IMR-90 (cell line): ENCODE measurements at regions not wholly inside any gene's neighbourhood (a gene's known extent, or its start where the extent isn't known, plus 50 kb on each side); places are given as distances from the start of the nearest gene placed in this dataset.

ENCODE experiments used
- ATAC-seq: fragments of 200-7000 bp; cut with Tn5 transposase; 2 replicates; pipeline ENCODE4 v1.9.1; 2020; ENCODE audit warnings: low read depth, mild to moderate bottlenecking, moderate library complexity
- BruUV-seq: library from RNA; stranded (reverse); fragments of 400-500 nt; replicated peaks from 2 replicates; lab custom pipeline; 2021; lab: Mats Ljungman, UMichigan
- CTCF ChIA-PET: fragments of 300-600 bp; formaldehyde crosslinking; extraction: SDS; loops from one replicate; lab custom pipeline; 2021; ENCODE audit warnings: antibody characterized with exemption; lab: Yijun Ruan, JAX
- POLR2A ChIA-PET: fragments of 300-600 bp; sonication (Branson Sonifier 250); formaldehyde crosslinking; loops from one replicate; lab custom pipeline; 2022; ENCODE audit warnings: antibody characterized with exemption; ENCODE audit not compliant: unreplicated experiment; lab: Charles Lee
- DNase-seq: peaks from one replicate; pipeline ENCODE4 v3.0.0; 2013
- H2AFZ ChIP-seq: replicated peaks from 2 replicates; pipeline ENCODE3; 2013; ENCODE audit warnings: low read length, mild to moderate bottlenecking; ENCODE audit not compliant: poor library complexity
- H2AK5ac ChIP-seq: 2 replicates; pipeline ENCODE4 v1.6.1; 2013; ENCODE audit warnings: low read depth, low read length, inconsistent platforms
- H2AK9ac ChIP-seq: replicated peaks from 2 replicates; pipeline ENCODE3; 2013; ENCODE audit warnings: mild to moderate bottlenecking, low read depth, low read length, moderate library complexity; ENCODE audit not compliant: poor library complexity
- H2BK120ac ChIP-seq: 2 replicates; pipeline ENCODE4 v1.6.1; 2013; ENCODE audit warnings: low read depth, low read length, inconsistent platforms
- H2BK15ac ChIP-seq: 3 replicates; pipeline ENCODE4 v1.6.1; 2013; ENCODE audit warnings: low read depth, low read length, inconsistent platforms
- H2BK20ac ChIP-seq: 2 replicates; pipeline ENCODE4 v1.6.1; 2013; ENCODE audit warnings: low read depth, mild to moderate bottlenecking, inconsistent platforms, low read length, moderate library complexity
- H2BK5ac ChIP-seq: 2 replicates; pipeline ENCODE4 v1.6.1; 2013; ENCODE audit warnings: mild to moderate bottlenecking, low read depth, low read length, inconsistent platforms; ENCODE audit not compliant: poor library complexity, severe bottlenecking
- H3K14ac ChIP-seq: replicated peaks from 2 replicates; pipeline ENCODE4 v1.6.1; 2013; ENCODE audit warnings: low read depth, low read length, inconsistent platforms
- H3K18ac ChIP-seq: 2 replicates; pipeline ENCODE4 v1.6.1; 2013; ENCODE audit warnings: low read depth, low read length, control low read depth
- H3K23ac ChIP-seq: 2 replicates; pipeline ENCODE4 v1.6.1; 2013; ENCODE audit warnings: low read depth, low read length, inconsistent platforms
- H3K27ac ChIP-seq: 2 replicates; pipeline ENCODE4 v1.5.1; 2013; ENCODE audit warnings: mild to moderate bottlenecking, control low read depth, low read length; ENCODE audit not compliant: insufficient read depth
- H3K27me3 ChIP-seq: 2 replicates; pipeline ENCODE4 v1.6.1; 2013; ENCODE audit warnings: low read length; ENCODE audit not compliant: control insufficient read depth, insufficient read depth
- H3K36me3 ChIP-seq: 2 replicates; pipeline ENCODE4 v1.6.1; 2013; ENCODE audit warnings: low read length, mixed read lengths; ENCODE audit not compliant: control insufficient read depth, insufficient read depth
- H3K4ac ChIP-seq: 2 replicates; pipeline ENCODE4 v1.6.1; 2013; ENCODE audit warnings: low read depth, low read length, inconsistent platforms
- H3K4me1 ChIP-seq: 2 replicates; pipeline ENCODE4 v1.6.1; 2013; ENCODE audit warnings: low read length, mixed read lengths; ENCODE audit not compliant: control insufficient read depth, insufficient read depth
- H3K4me2 ChIP-seq: 2 replicates; pipeline ENCODE4 v1.6.1; 2013; ENCODE audit warnings: low read depth, mild to moderate bottlenecking, control low read depth, low read length, moderate library complexity
- H3K4me3 ChIP-seq: 2 replicates; pipeline ENCODE4 v1.5.1; 2013; ENCODE audit warnings: low read depth, mild to moderate bottlenecking, control low read depth, low read length, moderate library complexity; ENCODE audit not compliant: insufficient read depth
- H3K56ac ChIP-seq: 2 replicates; pipeline ENCODE4 v1.6.1; 2013; ENCODE audit warnings: low read length, inconsistent platforms; ENCODE audit not compliant: insufficient read depth; ENCODE audit errors: extremely low read depth
- H3K79me1 ChIP-seq, 2 experiments: 2 replicates each; pipeline ENCODE4 v1.6.1; 2013; ENCODE audit warnings: low read length in 2 of 2, inconsistent platforms in 1 of 2, low read depth in 1 of 2
- H3K9ac ChIP-seq: 2 replicates; pipeline ENCODE4 v1.6.1; 2013; ENCODE audit warnings: low read depth, low read length, control low read depth
- H3K9me1 ChIP-seq: 2 replicates; pipeline ENCODE4 v1.6.1; 2013; ENCODE audit warnings: low read length, inconsistent platforms; ENCODE audit not compliant: insufficient read depth
- H3K9me3 ChIP-seq: 2 replicates; pipeline ENCODE4 v1.6.1; 2013; ENCODE audit warnings: low read length; ENCODE audit not compliant: control insufficient read depth, insufficient read depth
- H4K20me1 ChIP-seq: 2 replicates; pipeline ENCODE4 v1.6.1; 2013; ENCODE audit warnings: low read length, inconsistent platforms; ENCODE audit not compliant: insufficient read depth
- H4K5ac ChIP-seq: 2 replicates; pipeline ENCODE4 v1.6.1; 2013; ENCODE audit warnings: mild to moderate bottlenecking, low read depth, low read length, control low read depth
- H4K8ac ChIP-seq, 2 experiments: 2 replicates each; pipeline ENCODE4 v1.6.1; 2013; ENCODE audit warnings: low read depth in 2 of 2, low read length in 2 of 2, control low read depth in 1 of 2, inconsistent platforms in 1 of 2
- H4K91ac ChIP-seq: 2 replicates; pipeline ENCODE4 v1.6.1; 2013; ENCODE audit warnings: low read depth, low read length, inconsistent platforms; ENCODE audit not compliant: insufficient read depth
- CEBPB ChIP-seq: IDR thresholded peaks from 2 replicates; pipeline ENCODE4 v1.6.1; 2012; ENCODE audit warnings: low read depth, low read length, improper control_type of control experiment
- CHD1 ChIP-seq: IDR thresholded peaks from 2 replicates; pipeline ENCODE4 v1.6.1; 2012; ENCODE audit warnings: low read depth, low read length, improper control_type of control experiment
- MAFK ChIP-seq: IDR thresholded peaks from 2 replicates; pipeline ENCODE4 v1.6.1; 2012; ENCODE audit warnings: low read depth, low read length, improper control_type of control experiment
- RAD21 ChIP-seq: IDR thresholded peaks from 2 replicates; pipeline ENCODE4 v1.6.1; 2012; ENCODE audit warnings: low read length, improper control_type of control experiment
- RCOR1 ChIP-seq: IDR thresholded peaks from 2 replicates; pipeline ENCODE4 v1.6.1; 2012; ENCODE audit warnings: mild to moderate bottlenecking, low read length, improper control_type of control experiment; ENCODE audit not compliant: insufficient replicate concordance
- SMC3 ChIP-seq: fragments of 150-350 bp; IDR thresholded peaks from 2 replicates; pipeline ENCODE4 v1.6.1; 2016; ENCODE audit warnings: low read depth, mild to moderate bottlenecking, antibody characterized with exemption, low read length, moderate library complexity
- USF2 ChIP-seq: fragments of 150-350 bp; IDR thresholded peaks from 2 replicates; pipeline ENCODE4 v1.6.1; 2017; ENCODE audit warnings: mild to moderate bottlenecking, antibody characterized with exemption, low read length, low read depth
- WGBS, 2 experiments: methylation state at CpG; one replicate each; pipeline versions ENCODE4 v1.1.5 to v1.1.7; 2013; ENCODE audit warnings: missing lambda C conversion rate in 2 of 2; ENCODE audit not compliant: insufficient read length in 1 of 2; ENCODE audit errors: extremely low coverage in 2 of 2; 5-methylcytosine and 5-hydroxymethylcytosine counted together
- dilution Hi-C: fragments of 300-500 bp; cut with HindIII; formaldehyde crosslinking; loops from one replicate; pipeline ENCODE4 v1.14.3; 2018; ENCODE audit warnings: low sequenced_read_pairs; ENCODE audit not compliant: unreplicated experiment
- in situ Hi-C: fragments of 300-500 bp; cut with MboI; formaldehyde crosslinking; loops from 3 replicates; pipeline ENCODE4 v1.14.3; 2019; ENCODE audit warnings: low sequenced_read_pairs, inconsistent platforms, mixed read lengths
- intact Hi-C: fragments of 100-400 bp; cut with micrococcal nuclease; formaldehyde crosslinking; loops from 2 replicates; pipeline ENCODE4 v1.10.0; 2022
- TF ChIP-seq, protein P1 (sequence below): conservative IDR thresholded peaks from 2 replicates; pipeline ENCODE4 v1.5.1; 2012; ENCODE audit warnings: mild to moderate bottlenecking, low read depth, low read length, improper control_type of control experiment

DNA sequence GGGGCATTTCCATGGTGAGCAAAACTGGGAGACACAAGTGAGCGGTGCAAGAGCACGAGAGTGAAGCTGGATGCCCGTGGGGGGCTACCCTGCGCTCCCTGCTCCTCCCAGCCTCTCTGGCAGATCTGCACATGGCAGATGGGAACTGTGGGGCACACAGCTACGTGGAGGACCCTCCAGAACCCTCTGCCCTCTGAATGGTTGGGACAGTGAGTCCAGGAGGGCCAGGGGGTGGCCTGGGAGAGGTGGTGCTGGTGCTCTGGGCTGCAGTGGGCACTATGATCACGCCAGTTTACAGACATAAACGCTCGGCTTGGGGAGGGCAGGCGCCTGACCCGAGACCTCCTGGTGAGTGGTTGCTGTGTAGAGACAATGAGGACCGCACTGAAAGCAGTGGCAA, 205.9 kb downstream of the CTTN start:
- no peak overlapping the region for H2AFZ ChIP-seq
- 68% methylated on average over 5 of the region's 11 CpGs; no CpG with 5 or more reads in 1 of the 2 experiments for WGBS, 2 experiments
- ChIA-PET CTCF (no interaction called here), POLR2A (no interaction called here)
- H4K5ac ChIP-seq, result no peak overlapping the region
- no peak overlapping the region for H3K56ac ChIP-seq
- H3K9me1 ChIP-seq, result no peaks in the 10 kb centered on the region; the same call in 1 of the 2 replicates
- no peak overlapping the region for H2BK5ac ChIP-seq
- no peak overlapping the region for H3K18ac ChIP-seq
- TF ChIP-seq USF2, result no peak
- TF ChIP-seq SMC3, result no peak
- no peak for TF ChIP-seq CHD1
- no peak for TF ChIP-seq MAFK
- TF ChIP-seq, protein P1, sequence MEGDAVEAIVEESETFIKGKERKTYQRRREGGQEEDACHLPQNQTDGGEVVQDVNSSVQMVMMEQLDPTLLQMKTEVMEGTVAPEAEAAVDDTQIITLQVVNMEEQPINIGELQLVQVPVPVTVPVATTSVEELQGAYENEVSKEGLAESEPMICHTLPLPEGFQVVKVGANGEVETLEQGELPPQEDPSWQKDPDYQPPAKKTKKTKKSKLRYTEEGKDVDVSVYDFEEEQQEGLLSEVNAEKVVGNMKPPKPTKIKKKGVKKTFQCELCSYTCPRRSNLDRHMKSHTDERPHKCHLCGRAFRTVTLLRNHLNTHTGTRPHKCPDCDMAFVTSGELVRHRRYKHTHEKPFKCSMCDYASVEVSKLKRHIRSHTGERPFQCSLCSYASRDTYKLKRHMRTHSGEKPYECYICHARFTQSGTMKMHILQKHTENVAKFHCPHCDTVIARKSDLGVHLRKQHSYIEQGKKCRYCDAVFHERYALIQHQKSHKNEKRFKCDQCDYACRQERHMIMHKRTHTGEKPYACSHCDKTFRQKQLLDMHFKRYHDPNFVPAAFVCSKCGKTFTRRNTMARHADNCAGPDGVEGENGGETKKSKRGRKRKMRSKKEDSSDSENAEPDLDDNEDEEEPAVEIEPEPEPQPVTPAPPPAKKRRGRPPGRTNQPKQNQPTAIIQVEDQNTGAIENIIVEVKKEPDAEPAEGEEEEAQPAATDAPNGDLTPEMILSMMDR, result no peak
- no peak for TF ChIP-seq RCOR1
- no peak for TF ChIP-seq CEBPB
- no peak for TF ChIP-seq RAD21
- no peak overlapping the region for H2BK20ac ChIP-seq
- no peak for ATAC-seq
- H3K4me1 ChIP-seq, result peaks cover 4% of the 10 kb centered on the region; the same call in 1 of the 2 replicates
- DNase-seq, result no peak
- H3K4me2 ChIP-seq, result no peak overlapping the region
- H2BK15ac ChIP-seq, result no peak overlapping the region
- intact Hi-C loops, result no loop called here
- BruUV-seq, result no TSS peak
- peaks cover 7% of the 10 kb centered on the region; the same call in 1 of the 2 replicates for H4K20me1 ChIP-seq
- no peak overlapping the region for H2AK5ac ChIP-seq
- no peaks in the 10 kb centered on the region for H3K36me3 ChIP-seq
- H2BK120ac ChIP-seq, result no peak overlapping the region
- H4K91ac ChIP-seq, result no peak overlapping the region
- H3K27me3 ChIP-seq, result peaks cover 3% of the 10 kb centered on the region; the same call in 1 of the 2 replicates
- H3K9ac ChIP-seq, result no peak overlapping the region
- H3K23ac ChIP-seq, result no peak overlapping the region
- H2AK9ac ChIP-seq, result no peak overlapping the region
- no peak overlapping the region for H3K4me3 ChIP-seq
- no peak overlapping the region for H3K27ac ChIP-seq
- no peak overlapping the region for H3K14ac ChIP-seq
- no peaks in the 10 kb centered on the region for H3K9me3 ChIP-seq
- dilution Hi-C loops, result no loop called here
- no peak overlapping the region for H3K4ac ChIP-seq
- no peaks in the 10 kb centered on the region for H3K79me1 ChIP-seq
- H4K8ac ChIP-seq, result no peak overlapping the region
- in situ Hi-C loops, result no loop called here
